ENCODE measurements at regions not wholly inside any gene's neighbourhood (a gene's known extent, or its start where the extent isn't known, plus 50 kb on each side); places are given as distances from the start of the nearest gene placed in this dataset.

GRCh38 chr4:57333684-57334083 lies 223.5 kb upstream of the IGFBP7 start:
- Histone ChIP-seq H3K27me3 (no peaks in the 10 kb centered on the region), H3K9me3 (no peaks in the 10 kb centered on the region), H3K4me1 (no peaks in the 10 kb centered on the region), H3K27ac (no peak overlapping the region), H3K4me3 (no peak overlapping the region), H3K36me3 (no peaks in the 10 kb centered on the region)
- DNase-seq (ENCODE audit: low spot score in 2 of 2): no peak
- TF ChIP-seq CTCF (IDR thresholded peaks at IDR 0.05) (no peak), POLR2AphosphoS5 (IDR thresholded peaks at IDR 0.05) (no peak), POLR2A (IDR thresholded peaks at IDR 0.05) (no peak)
- intact Hi-C loops (cut with DNase I; ENCODE audit: low total_unique reads): no loop called here

DNA sequence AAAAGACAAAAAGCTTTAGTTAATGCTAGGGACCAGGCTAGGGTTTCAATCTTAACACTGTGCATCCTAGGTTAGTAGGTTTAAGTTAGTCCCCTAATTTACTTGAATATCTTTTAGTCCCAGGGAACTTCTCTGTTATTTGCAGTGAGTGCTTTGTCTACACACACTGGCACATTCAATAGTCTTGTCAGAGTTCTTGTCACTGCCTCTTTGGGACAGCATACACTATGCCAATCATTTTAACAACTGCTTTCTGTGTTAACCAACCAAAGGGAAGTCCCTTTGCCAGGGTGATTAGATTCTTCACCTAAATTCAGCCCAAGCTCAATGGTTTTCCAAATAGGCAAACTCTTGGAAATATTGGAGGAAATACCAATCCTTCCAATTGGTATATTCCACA lies 221.8 kb upstream of the IGFBP7 start:
- Histone ChIP-seq H3K9me3 (no peaks in the 10 kb centered on the region), H3K27ac (no peak overlapping the region), H3K36me3 (no peaks in the 10 kb centered on the region), H3K4me1 (no peaks in the 10 kb centered on the region), H3K4me3 (no peak overlapping the region), H3K27me3 (no peaks in the 10 kb centered on the region)
- intact Hi-C loops (cut with DNase I; ENCODE audit: low total_unique reads): no loop called here
- no peak for DNase-seq (ENCODE audit: low spot score in 2 of 2)
- TF ChIP-seq CTCF (IDR thresholded peaks at IDR 0.05) (no peak), POLR2AphosphoS5 (IDR thresholded peaks at IDR 0.05) (no peak), POLR2A (IDR thresholded peaks at IDR 0.05) (no peak)

DNA sequence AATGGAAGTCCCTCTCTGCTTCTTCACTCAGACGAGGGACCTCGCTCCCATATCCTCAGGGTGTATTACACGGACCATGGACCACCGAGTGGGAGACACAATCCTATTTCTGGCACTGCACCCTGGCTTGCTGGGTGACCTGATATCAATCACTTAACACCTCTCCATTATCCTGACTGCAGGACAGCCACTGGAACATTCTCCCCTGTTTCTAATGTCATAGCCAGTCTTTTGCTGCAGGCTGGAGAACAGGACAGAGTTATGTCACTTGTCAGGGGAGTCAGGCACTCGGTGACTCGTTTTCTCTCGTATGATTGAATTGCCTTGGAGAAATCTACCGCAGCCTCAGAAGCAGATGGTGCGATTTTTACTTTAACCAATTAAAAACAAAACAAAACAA lies 219.1 kb upstream of the IGFBP7 start:
- Histone ChIP-seq H3K4me1 (no peaks in the 10 kb centered on the region), H3K9me3 (no peaks in the 10 kb centered on the region), H3K36me3 (no peaks in the 10 kb centered on the region), H3K27me3 (no peaks in the 10 kb centered on the region), H3K4me3 (no peak overlapping the region), H3K27ac (no peak overlapping the region)
- TF ChIP-seq POLR2A (IDR thresholded peaks at IDR 0.05) (no peak), CTCF (IDR thresholded peaks at IDR 0.05) (no peak), POLR2AphosphoS5 (IDR thresholded peaks at IDR 0.05) (no peak)
- DNase-seq (ENCODE audit: low spot score in 2 of 2): no peak
- intact Hi-C loops (cut with DNase I; ENCODE audit: low total_unique reads): no loop called here

GRCh38 chr4:57324673-57325307 lies 214.6 kb upstream of the IGFBP7 start:
- DNase-seq (ENCODE audit: low spot score in 2 of 2): no peak
- Histone ChIP-seq H3K9me3 (no peaks in the 10 kb centered on the region), H3K27ac (no peak overlapping the region), H3K27me3 (no peaks in the 10 kb centered on the region), H3K36me3 (no peaks in the 10 kb centered on the region), H3K4me3 (no peak overlapping the region), H3K4me1 (no peaks in the 10 kb centered on the region)
- TF ChIP-seq CTCF (IDR thresholded peaks at IDR 0.05) (no peak), POLR2A (IDR thresholded peaks at IDR 0.05) (no peak), POLR2AphosphoS5 (IDR thresholded peaks at IDR 0.05) (no peak)
- intact Hi-C loops (cut with DNase I; ENCODE audit: low total_unique reads): no loop called here

- intact Hi-C loops (cut with DNase I; ENCODE audit: low total_unique reads): no loop called here
- Histone ChIP-seq H3K36me3 (no peaks in the 10 kb centered on the region), H3K27me3 (no peaks in the 10 kb centered on the region), H3K4me1 (no peaks in the 10 kb centered on the region), H3K9me3 (no peaks in the 10 kb centered on the region), H3K4me3 (no peak overlapping the region), H3K27ac (no peak overlapping the region)
- no peak for TF ChIP-seq CTCF (IDR thresholded peaks at IDR 0.05)
- no peak for TF ChIP-seq POLR2A (IDR thresholded peaks at IDR 0.05)
- TF ChIP-seq POLR2AphosphoS5 (IDR thresholded peaks at IDR 0.05): no peak
- DNase-seq (ENCODE audit: low spot score in 2 of 2): no peak
These were observed 210.7 kb upstream of the IGFBP7 start for GRCh38 chr4:57320849-57321248.
